ENCODE measurements at regions not wholly inside any gene's neighbourhood (a gene's known extent, or its start where the extent isn't known, plus 50 kb on each side); places are given as distances from the start of the nearest gene placed in this dataset.
A peak's percentile ranks its signal among the peaks of the same experiment; 100 is the strongest.

DNA sequence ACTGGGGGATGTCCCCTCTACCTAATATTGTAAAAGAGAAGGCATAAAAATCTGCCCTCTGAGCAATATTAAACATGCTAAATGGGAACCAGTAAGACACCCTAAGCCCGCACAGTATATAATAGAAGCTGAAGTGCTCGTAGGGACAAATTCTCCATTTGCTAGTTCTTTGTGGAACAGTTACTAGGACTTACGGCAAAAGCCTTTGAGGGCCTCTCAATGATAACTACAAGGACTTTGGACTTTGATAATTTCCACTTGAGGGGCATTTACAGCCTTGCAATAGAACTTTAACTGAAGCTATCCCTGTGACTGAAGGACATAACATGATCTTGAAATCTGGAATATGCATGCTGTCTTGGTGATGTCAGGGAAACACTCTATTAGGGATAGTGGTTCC is 111.5 kb upstream of the IFNG-AS1 start:
- H3K9me3 ChIP-seq (ENCODE audit: control insufficient read depth in 4 of 4, insufficient read depth in 3 of 4, low read length in 3 of 4) = peaks cover 0 to 2% (median 0%) of the 10 kb centered on the region in 4 donors
- H3K36me3 ChIP-seq (ENCODE audit: control insufficient read depth in 4 of 4, insufficient read depth in 4 of 4, low read length in 4 of 4) = no peaks in the 10 kb centered on the region
- WGBS, 2 donors = 83 to 90% methylated on average over 3 of the region's 3 CpGs
- DNase-seq (peak in 2 of 3 donors; percentile 9 to 47), ATAC-seq (ENCODE audit: insufficient read depth, low FRiP score) (no peak)
- no peak overlapping the region for H3K27ac ChIP-seq (ENCODE audit: low read depth in 1 of 2, low read length in 1 of 2)
- peaks cover 0 to 2% (median 0%) of the 10 kb centered on the region in 5 donors for H3K4me1 ChIP-seq (ENCODE audit: control insufficient read depth in 5 of 5, insufficient read depth in 5 of 5, low read length in 5 of 5)
- H3K4me3 ChIP-seq = no peak overlapping the region
- TF ChIP-seq, protein P1, sequence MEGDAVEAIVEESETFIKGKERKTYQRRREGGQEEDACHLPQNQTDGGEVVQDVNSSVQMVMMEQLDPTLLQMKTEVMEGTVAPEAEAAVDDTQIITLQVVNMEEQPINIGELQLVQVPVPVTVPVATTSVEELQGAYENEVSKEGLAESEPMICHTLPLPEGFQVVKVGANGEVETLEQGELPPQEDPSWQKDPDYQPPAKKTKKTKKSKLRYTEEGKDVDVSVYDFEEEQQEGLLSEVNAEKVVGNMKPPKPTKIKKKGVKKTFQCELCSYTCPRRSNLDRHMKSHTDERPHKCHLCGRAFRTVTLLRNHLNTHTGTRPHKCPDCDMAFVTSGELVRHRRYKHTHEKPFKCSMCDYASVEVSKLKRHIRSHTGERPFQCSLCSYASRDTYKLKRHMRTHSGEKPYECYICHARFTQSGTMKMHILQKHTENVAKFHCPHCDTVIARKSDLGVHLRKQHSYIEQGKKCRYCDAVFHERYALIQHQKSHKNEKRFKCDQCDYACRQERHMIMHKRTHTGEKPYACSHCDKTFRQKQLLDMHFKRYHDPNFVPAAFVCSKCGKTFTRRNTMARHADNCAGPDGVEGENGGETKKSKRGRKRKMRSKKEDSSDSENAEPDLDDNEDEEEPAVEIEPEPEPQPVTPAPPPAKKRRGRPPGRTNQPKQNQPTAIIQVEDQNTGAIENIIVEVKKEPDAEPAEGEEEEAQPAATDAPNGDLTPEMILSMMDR (IDR thresholded peaks at IDR 0.05; ENCODE audit: control extremely low read depth, extremely low read depth) = no peak
- H3K27me3 ChIP-seq (ENCODE audit: control insufficient read depth in 3 of 3, insufficient read depth in 3 of 3, low read length in 2 of 3) = peaks cover 0 to 46% (median 2%) of the 10 kb centered on the region in 3 donors
- H3K9ac ChIP-seq (ENCODE audit: insufficient read depth in 1 of 2, low read length in 2 of 2) = no peak overlapping the region

DNA sequence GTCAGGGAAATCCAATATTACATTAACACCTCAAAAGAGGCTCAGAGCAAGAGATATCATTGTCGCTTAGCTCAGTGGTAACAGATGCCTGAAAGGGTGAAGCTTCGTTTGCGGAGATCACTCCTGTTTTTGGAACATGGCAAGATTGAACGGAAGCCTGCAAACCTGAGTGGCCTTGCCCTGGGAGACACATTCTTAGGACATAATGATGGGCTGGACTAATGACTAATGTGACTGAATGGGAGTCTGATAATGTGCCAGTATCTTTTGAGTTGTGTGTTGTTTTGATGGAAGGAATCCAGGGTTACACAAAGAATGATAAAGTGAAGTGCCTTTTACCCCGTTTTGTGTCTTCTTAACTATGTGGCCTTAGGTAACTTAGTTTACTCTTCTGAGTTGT is 109.3 kb upstream of the IFNG-AS1 start:
- no peak for ATAC-seq (ENCODE audit: insufficient read depth, low FRiP score)
- Histone ChIP-seq H3K9me3 (ENCODE audit: control insufficient read depth in 4 of 4, insufficient read depth in 3 of 4, low read length in 3 of 4) (peaks cover 0 to 2% (median 0%) of the 10 kb centered on the region in 4 donors), H3K4me3 (no peak overlapping the region), H3K36me3 (ENCODE audit: control insufficient read depth in 4 of 4, insufficient read depth in 4 of 4, low read length in 4 of 4) (no peaks in the 10 kb centered on the region), H3K4me1 (ENCODE audit: control insufficient read depth in 5 of 5, insufficient read depth in 5 of 5, low read length in 5 of 5) (peaks cover 0 to 2% (median 0%) of the 10 kb centered on the region in 5 donors), H3K27me3 (ENCODE audit: control insufficient read depth in 3 of 3, insufficient read depth in 3 of 3, low read length in 2 of 3) (peaks cover 0 to 55% (median 4%) of the 10 kb centered on the region in 3 donors), H3K27ac (ENCODE audit: low read depth in 1 of 2, low read length in 1 of 2) (no peak overlapping the region), H3K9ac (ENCODE audit: insufficient read depth in 1 of 2, low read length in 2 of 2) (no peak overlapping the region)
- TF ChIP-seq, protein P1 (IDR thresholded peaks at IDR 0.05; ENCODE audit: control extremely low read depth, extremely low read depth) = no peak
- no peak for DNase-seq
- 73 to 85% methylated on average over 5 of the region's 5 CpGs for WGBS, 2 donors

DNA sequence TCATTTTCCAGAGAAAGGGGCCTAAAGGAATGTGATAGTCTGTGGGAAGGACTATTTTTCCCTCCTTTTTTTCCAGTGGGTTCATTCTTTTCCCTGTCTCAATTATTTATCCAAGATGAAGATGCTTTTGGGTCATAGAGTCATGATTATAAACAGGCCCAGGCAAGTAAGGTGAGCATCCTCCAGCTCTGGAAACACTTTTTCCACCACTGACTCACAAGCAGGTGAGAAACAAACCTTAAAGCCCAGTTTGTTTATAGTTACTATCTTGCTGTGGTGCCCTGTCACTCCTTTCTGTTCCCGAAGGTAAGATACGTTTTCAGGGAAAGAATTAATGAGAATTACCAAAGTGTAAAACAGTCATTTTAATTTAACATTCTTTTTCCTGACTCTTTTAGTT is 107.7 kb upstream of the IFNG-AS1 start:
- no peak for DNase-seq
- Histone ChIP-seq H3K9me3 (ENCODE audit: control insufficient read depth in 4 of 4, insufficient read depth in 3 of 4, low read length in 3 of 4) (peaks cover 0 to 2% (median 0%) of the 10 kb centered on the region in 4 donors), H3K4me1 (ENCODE audit: control insufficient read depth in 5 of 5, insufficient read depth in 5 of 5, low read length in 5 of 5) (peaks cover 0 to 2% (median 0%) of the 10 kb centered on the region in 5 donors), H3K36me3 (ENCODE audit: control insufficient read depth in 4 of 4, insufficient read depth in 4 of 4, low read length in 4 of 4) (no peaks in the 10 kb centered on the region), H3K4me3 (no peak overlapping the region), H3K9ac (ENCODE audit: insufficient read depth in 1 of 2, low read length in 2 of 2) (no peak overlapping the region), H3K27me3 (ENCODE audit: control insufficient read depth in 3 of 3, insufficient read depth in 3 of 3, low read length in 2 of 3) (peaks cover 0 to 62% (median 4%) of the 10 kb centered on the region in 3 donors), H3K27ac (ENCODE audit: low read depth in 1 of 2, low read length in 1 of 2) (no peak overlapping the region)
- ATAC-seq (ENCODE audit: insufficient read depth, low FRiP score) = no peak
- WGBS, 2 donors = 79 to 92% methylated on average over 2 of the region's 2 CpGs
- TF ChIP-seq, protein P1 (IDR thresholded peaks at IDR 0.05; ENCODE audit: control extremely low read depth, extremely low read depth) = no peak

DNA sequence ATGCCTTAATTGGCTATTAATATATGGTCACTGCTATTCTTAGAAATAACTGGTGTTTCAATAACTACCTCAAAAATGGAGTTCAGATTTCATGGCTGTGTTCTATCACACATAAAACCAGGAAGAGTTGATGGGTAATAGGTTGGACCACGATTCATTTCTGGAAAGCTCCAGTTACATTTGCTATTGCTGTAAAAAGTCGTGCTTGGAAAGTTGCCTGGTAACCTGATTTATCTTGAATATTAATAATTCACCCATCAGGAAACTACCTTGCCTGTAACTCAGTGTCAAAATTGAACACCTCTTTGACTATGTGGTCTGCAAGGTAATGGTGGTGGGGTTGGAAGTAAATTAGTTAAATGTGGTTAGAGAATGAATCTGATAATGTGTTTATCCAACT is 104.7 kb upstream of the IFNG-AS1 start:
- peaks cover 0 to 2% (median 0%) of the 10 kb centered on the region in 5 donors for H3K4me1 ChIP-seq (ENCODE audit: control insufficient read depth in 5 of 5, insufficient read depth in 5 of 5, low read length in 5 of 5)
- ATAC-seq (ENCODE audit: insufficient read depth, low FRiP score) = no peak
- H3K9me3 ChIP-seq (ENCODE audit: control insufficient read depth in 4 of 4, insufficient read depth in 3 of 4, low read length in 3 of 4) = no peaks in the 10 kb centered on the region
- no peak overlapping the region for H3K27ac ChIP-seq (ENCODE audit: low read depth in 1 of 2, low read length in 1 of 2)
- TF ChIP-seq, protein P1 (IDR thresholded peaks at IDR 0.05; ENCODE audit: control extremely low read depth, extremely low read depth) = no peak
- H3K27me3 ChIP-seq (ENCODE audit: control insufficient read depth in 3 of 3, insufficient read depth in 3 of 3, low read length in 2 of 3) = peaks cover 0 to 69% (median 4%) of the 10 kb centered on the region in 3 donors
- WGBS, 2 donors = 33 to 43% methylated on average over 2 of the region's 2 CpGs
- no peak overlapping the region for H3K9ac ChIP-seq (ENCODE audit: insufficient read depth in 1 of 2, low read length in 2 of 2)
- DNase-seq = no peak
- H3K36me3 ChIP-seq (ENCODE audit: control insufficient read depth in 4 of 4, insufficient read depth in 4 of 4, low read length in 4 of 4) = no peaks in the 10 kb centered on the region
- no peak overlapping the region for H3K4me3 ChIP-seq
